IgD-negative memory B cell (primary cell): ENCODE measurements at regions not wholly inside any gene's neighbourhood (a gene's known extent, or its start where the extent isn't known, plus 50 kb on each side); places are given as distances from the start of the nearest gene placed in this dataset.
A peak's percentile ranks its signal among the peaks of the same experiment; 100 is the strongest.

Source experiments
- H3K27ac Mint-ChIP-seq, 3 donors: one replicate each; pipeline ENCODE4 v1.8.0; 2020 to 2022; ENCODE audit warnings: mild to moderate bottlenecking in 3 of 3, mixed read lengths in 3 of 3, moderate library complexity in 1 of 3
- H3K27me3 Mint-ChIP-seq: one replicate; pipeline ENCODE4 v1.8.0; 2021; ENCODE audit warnings: mixed read lengths
- H3K36me3 Mint-ChIP-seq: one replicate; pipeline ENCODE4 v1.8.0; 2020; ENCODE audit warnings: mild to moderate bottlenecking, mixed read lengths
- H3K4me1 Mint-ChIP-seq, 3 donors: one replicate each; pipeline ENCODE4 v1.8.0; 2020 to 2022; ENCODE audit warnings: mixed read lengths in 3 of 3, mild to moderate bottlenecking in 1 of 3
- H3K4me3 Mint-ChIP-seq, 4 donors: one replicate each; pipeline ENCODE4 v1.8.0; 2020 to 2022; ENCODE audit warnings: mild to moderate bottlenecking in 4 of 4, mixed read lengths in 4 of 4, moderate library complexity in 3 of 4
- H3K9me3 Mint-ChIP-seq, 3 donors: one replicate each; pipeline ENCODE4 v1.8.0; 2020 to 2021; ENCODE audit warnings: mixed read lengths in 3 of 3, mild to moderate bottlenecking in 1 of 3

GRCh38 chr2:138274421-138275291 is 226.9 kb upstream of the SPOPL start:
- no peak overlapping the region for H3K27ac Mint-ChIP-seq
- no peaks in the 10 kb centered on the region for H3K4me1 Mint-ChIP-seq
- peaks cover 2% of the 10 kb centered on the region for H3K36me3 Mint-ChIP-seq
- no peak overlapping the region for H3K4me3 Mint-ChIP-seq
- peaks cover 0 to 2% (median 0%) of the 10 kb centered on the region in 3 donors for H3K9me3 Mint-ChIP-seq
- H3K27me3 Mint-ChIP-seq: peaks cover 2% of the 10 kb centered on the region

- Mint-ChIP-seq H3K36me3 (peaks cover 2% of the 10 kb centered on the region), H3K27ac (no peak overlapping the region), H3K4me1 (no peaks in the 10 kb centered on the region), H3K9me3 (peaks cover 0 to 2% (median 0%) of the 10 kb centered on the region in 3 donors), H3K4me3 (no peak overlapping the region), H3K27me3 (peaks cover 2% of the 10 kb centered on the region)
Measured at GRCh38 chr2:138275292-138275690, 226.3 kb upstream of the SPOPL start.

GRCh38 chr2:138275881-138276280 is 225.7 kb upstream of the SPOPL start:
- Mint-ChIP-seq H3K27ac (no peak overlapping the region), H3K27me3 (peaks cover 2% of the 10 kb centered on the region), H3K36me3 (peaks cover 2% of the 10 kb centered on the region), H3K9me3 (peaks cover 0 to 2% (median 0%) of the 10 kb centered on the region in 3 donors), H3K4me3 (no peak overlapping the region), H3K4me1 (no peaks in the 10 kb centered on the region)

- H3K27me3 Mint-ChIP-seq: peaks cover 2% of the 10 kb centered on the region
Measured at GRCh38 chr2:138276339-138276738, 225.2 kb upstream of the SPOPL start.

GRCh38 chr2:138277062-138277461 is 224.5 kb upstream of the SPOPL start:
- peaks cover 4% of the 10 kb centered on the region for H3K36me3 Mint-ChIP-seq

More at GRCh38 chr2:138276339-138276738, 225.2 kb upstream of the SPOPL start:
- Mint-ChIP-seq H3K4me3 (no peak overlapping the region), H3K4me1 (no peaks in the 10 kb centered on the region), H3K27ac (no peak overlapping the region), H3K9me3 (peaks cover 0 to 2% (median 0%) of the 10 kb centered on the region in 3 donors), H3K36me3 (peaks cover 2% of the 10 kb centered on the region)

GRCh38 chr2:138279871-138280270 is 221.7 kb upstream of the SPOPL start:
- Mint-ChIP-seq H3K9me3 (no peaks in the 10 kb centered on the region), H3K27ac (no peak overlapping the region), H3K27me3 (no peaks in the 10 kb centered on the region)

More at GRCh38 chr2:138277062-138277461, 224.5 kb upstream of the SPOPL start:
- Mint-ChIP-seq H3K4me3 (no peak overlapping the region), H3K27me3 (peaks cover 2% of the 10 kb centered on the region), H3K27ac (no peak overlapping the region), H3K4me1 (no peaks in the 10 kb centered on the region), H3K9me3 (no peaks in the 10 kb centered on the region)

GRCh38 chr2:138280999-138281695 is 220.4 kb upstream of the SPOPL start:
- H3K4me1 Mint-ChIP-seq: no peaks in the 10 kb centered on the region
- peaks cover 4% of the 10 kb centered on the region for H3K36me3 Mint-ChIP-seq
- peaks cover 0 to 6% (median 5%) of the 10 kb centered on the region in 3 donors for H3K9me3 Mint-ChIP-seq
- no peaks in the 10 kb centered on the region for H3K27me3 Mint-ChIP-seq
- no peak overlapping the region for H3K4me3 Mint-ChIP-seq
- no peak overlapping the region for H3K27ac Mint-ChIP-seq

More at GRCh38 chr2:138279871-138280270, 221.7 kb upstream of the SPOPL start:
- H3K4me3 Mint-ChIP-seq: no peak overlapping the region
- H3K36me3 Mint-ChIP-seq: peaks cover 4% of the 10 kb centered on the region
- H3K4me1 Mint-ChIP-seq: no peaks in the 10 kb centered on the region

- Mint-ChIP-seq H3K27ac (no peak overlapping the region), H3K27me3 (no peaks in the 10 kb centered on the region), H3K36me3 (peaks cover 4% of the 10 kb centered on the region), H3K4me3 (no peak overlapping the region), H3K9me3 (peaks cover 3 to 6% (median 5%) of the 10 kb centered on the region in 3 donors), H3K4me1 (no peaks in the 10 kb centered on the region)
Measured at GRCh38 chr2:138282014-138282672, 219.4 kb upstream of the SPOPL start.

- H3K9me3 Mint-ChIP-seq: peaks cover 0 to 1% (median 0%) of the 10 kb centered on the region in 3 donors
- H3K4me3 Mint-ChIP-seq: no peak overlapping the region
- no peaks in the 10 kb centered on the region for H3K4me1 Mint-ChIP-seq
- peaks cover 6% of the 10 kb centered on the region for H3K36me3 Mint-ChIP-seq
- no peaks in the 10 kb centered on the region for H3K27me3 Mint-ChIP-seq
- no peak overlapping the region for H3K27ac Mint-ChIP-seq
Measured at GRCh38 chr2:138291805-138292204, 209.8 kb upstream of the SPOPL start.

GRCh38 chr2:138293045-138293444 is 208.5 kb upstream of the SPOPL start:
- Mint-ChIP-seq H3K36me3 (peaks cover 6% of the 10 kb centered on the region), H3K27ac (no peak overlapping the region), H3K4me3 (no peak overlapping the region), H3K4me1 (no peaks in the 10 kb centered on the region), H3K9me3 (no peaks in the 10 kb centered on the region), H3K27me3 (no peaks in the 10 kb centered on the region)

GRCh38 chr2:138293549-138293948 is 208.0 kb upstream of the SPOPL start:
- Mint-ChIP-seq H3K27ac (no peak overlapping the region), H3K27me3 (no peaks in the 10 kb centered on the region), H3K4me3 (peak overlapping the region in 1 of 4 donors; percentile 19), H3K4me1 (peaks cover 0 to 1% (median 1%) of the 10 kb centered on the region in 3 donors), H3K9me3 (no peaks in the 10 kb centered on the region), H3K36me3 (peaks cover 6% of the 10 kb centered on the region)

- peaks cover 3 to 7% (median 6%) of the 10 kb centered on the region in 3 donors for H3K4me1 Mint-ChIP-seq
- H3K27ac Mint-ChIP-seq: no peak overlapping the region
Measured at GRCh38 chr2:138294451-138294850, 207.1 kb upstream of the SPOPL start.

GRCh38 chr2:138296365-138296764 is 205.2 kb upstream of the SPOPL start:
- Mint-ChIP-seq H3K4me3 (no peak overlapping the region), H3K27ac (no peak overlapping the region), H3K27me3 (no peaks in the 10 kb centered on the region), H3K36me3 (peaks cover 3% of the 10 kb centered on the region), H3K9me3 (no peaks in the 10 kb centered on the region), H3K4me1 (peaks cover 3 to 9% (median 7%) of the 10 kb centered on the region in 3 donors)

More at GRCh38 chr2:138294451-138294850, 207.1 kb upstream of the SPOPL start:
- H3K27me3 Mint-ChIP-seq: no peaks in the 10 kb centered on the region
- peaks cover 8% of the 10 kb centered on the region for H3K36me3 Mint-ChIP-seq
- no peaks in the 10 kb centered on the region for H3K9me3 Mint-ChIP-seq
- no peak overlapping the region for H3K4me3 Mint-ChIP-seq

- H3K4me1 Mint-ChIP-seq: peaks cover 3 to 9% (median 7%) of the 10 kb centered on the region in 3 donors
- no peaks in the 10 kb centered on the region for H3K27me3 Mint-ChIP-seq
- H3K9me3 Mint-ChIP-seq: no peaks in the 10 kb centered on the region
- H3K36me3 Mint-ChIP-seq: peaks cover 3% of the 10 kb centered on the region
- no peak overlapping the region for H3K27ac Mint-ChIP-seq
- H3K4me3 Mint-ChIP-seq: peak overlapping the region in 1 of 4 donors; percentile 21
Measured at GRCh38 chr2:138298120-138298814, 203.3 kb upstream of the SPOPL start.
